C4-2B (cell line): ENCODE measurements at regions not wholly inside any gene's neighbourhood (a gene's known extent, or its start where the extent isn't known, plus 50 kb on each side); places are given as distances from the start of the nearest gene placed in this dataset.

Source experiments
- ZFX ChIP-seq: fragments of 450-650 bp; IDR thresholded peaks from 2 replicates; pipeline ENCODE4 v1.6.1; 2017
- TF ChIP-seq, protein P1 (sequence below): fragments of 450-650 bp; conservative IDR thresholded peaks from 2 replicates; pipeline ENCODE4 v1.5.1; 2017; ENCODE audit warnings: mild to moderate bottlenecking

DNA sequence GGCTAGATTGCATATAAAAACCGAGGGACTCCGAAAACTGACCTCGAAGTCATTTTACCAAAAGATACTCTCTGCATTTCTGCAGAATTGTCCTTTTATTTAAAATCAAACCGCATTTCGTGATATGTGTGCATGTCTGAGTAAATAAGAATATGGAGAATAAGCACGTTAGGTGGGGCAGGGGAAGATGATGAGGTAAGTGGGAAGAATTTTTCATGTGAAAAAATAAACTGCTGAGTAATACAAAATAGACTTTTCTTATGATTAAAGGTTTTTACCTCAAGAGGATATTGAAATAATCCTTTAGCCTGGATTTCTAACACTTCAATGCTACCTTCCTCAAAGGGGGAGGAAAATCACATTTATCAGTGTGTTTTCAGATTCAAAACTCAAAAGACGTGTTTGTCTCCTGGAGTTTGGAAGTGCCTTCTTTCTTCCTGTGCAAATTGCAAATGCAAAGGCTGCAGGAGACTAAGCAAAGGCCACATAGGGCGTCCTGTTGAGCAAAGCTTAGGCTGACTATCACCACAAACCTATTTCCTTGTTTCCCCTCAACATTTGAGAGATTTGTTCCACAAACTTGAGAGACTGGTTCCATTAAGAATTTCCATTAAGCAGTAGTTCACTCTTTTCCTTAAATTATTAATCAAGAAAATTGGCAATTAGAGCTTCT lies 813.5 kb downstream of the MCTP2 start:
- TF ChIP-seq, protein P1, sequence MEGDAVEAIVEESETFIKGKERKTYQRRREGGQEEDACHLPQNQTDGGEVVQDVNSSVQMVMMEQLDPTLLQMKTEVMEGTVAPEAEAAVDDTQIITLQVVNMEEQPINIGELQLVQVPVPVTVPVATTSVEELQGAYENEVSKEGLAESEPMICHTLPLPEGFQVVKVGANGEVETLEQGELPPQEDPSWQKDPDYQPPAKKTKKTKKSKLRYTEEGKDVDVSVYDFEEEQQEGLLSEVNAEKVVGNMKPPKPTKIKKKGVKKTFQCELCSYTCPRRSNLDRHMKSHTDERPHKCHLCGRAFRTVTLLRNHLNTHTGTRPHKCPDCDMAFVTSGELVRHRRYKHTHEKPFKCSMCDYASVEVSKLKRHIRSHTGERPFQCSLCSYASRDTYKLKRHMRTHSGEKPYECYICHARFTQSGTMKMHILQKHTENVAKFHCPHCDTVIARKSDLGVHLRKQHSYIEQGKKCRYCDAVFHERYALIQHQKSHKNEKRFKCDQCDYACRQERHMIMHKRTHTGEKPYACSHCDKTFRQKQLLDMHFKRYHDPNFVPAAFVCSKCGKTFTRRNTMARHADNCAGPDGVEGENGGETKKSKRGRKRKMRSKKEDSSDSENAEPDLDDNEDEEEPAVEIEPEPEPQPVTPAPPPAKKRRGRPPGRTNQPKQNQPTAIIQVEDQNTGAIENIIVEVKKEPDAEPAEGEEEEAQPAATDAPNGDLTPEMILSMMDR = no peak
- no peak for TF ChIP-seq ZFX
